Chondrocyte (in vitro differentiated cells): ENCODE measurements at regions not wholly inside any gene's neighbourhood (a gene's known extent, or its start where the extent isn't known, plus 50 kb on each side); places are given as distances from the start of the nearest gene placed in this dataset.

Experiments used
- DNase-seq: peaks from one replicate; pipeline ENCODE4 v3.0.0; 2021; ENCODE audit warnings: mixed read lengths, low spot score
- H3K27ac Mint-ChIP-seq: one replicate; pipeline ENCODE4 v1.8.0; 2021; ENCODE audit warnings: mild to moderate bottlenecking, moderate library complexity, mixed read lengths; ENCODE audit not compliant: unreplicated experiment
- H3K27me3 Mint-ChIP-seq: 2 replicates; pipeline ENCODE4 v1.8.0; 2021; ENCODE audit warnings: low read depth, mixed read lengths
- H3K36me3 Mint-ChIP-seq: 2 replicates; pipeline ENCODE4 v1.8.0; 2021; ENCODE audit warnings: low read depth, mixed read lengths
- H3K4me1 Mint-ChIP-seq: 2 replicates; pipeline ENCODE4 v1.8.0; 2021; ENCODE audit warnings: low read depth, mild to moderate bottlenecking, mixed read lengths
- H3K4me3 Mint-ChIP-seq: one replicate; pipeline ENCODE4 v1.8.0; 2021; ENCODE audit warnings: mild to moderate bottlenecking, moderate library complexity, mixed read lengths; ENCODE audit not compliant: unreplicated experiment
- H3K9me3 Mint-ChIP-seq: 2 replicates; pipeline ENCODE4 v1.8.0; 2021; ENCODE audit warnings: low read depth, mixed read lengths
- TF ChIP-seq, protein P1 (sequence below): fragments of 200-600 bp; sonication (generic); IDR thresholded peaks from 2 replicates; pipeline ENCODE4 v1.5.0; 2021; ENCODE audit warnings: antibody characterized with exemption, mild to moderate bottlenecking, moderate library complexity

DNA sequence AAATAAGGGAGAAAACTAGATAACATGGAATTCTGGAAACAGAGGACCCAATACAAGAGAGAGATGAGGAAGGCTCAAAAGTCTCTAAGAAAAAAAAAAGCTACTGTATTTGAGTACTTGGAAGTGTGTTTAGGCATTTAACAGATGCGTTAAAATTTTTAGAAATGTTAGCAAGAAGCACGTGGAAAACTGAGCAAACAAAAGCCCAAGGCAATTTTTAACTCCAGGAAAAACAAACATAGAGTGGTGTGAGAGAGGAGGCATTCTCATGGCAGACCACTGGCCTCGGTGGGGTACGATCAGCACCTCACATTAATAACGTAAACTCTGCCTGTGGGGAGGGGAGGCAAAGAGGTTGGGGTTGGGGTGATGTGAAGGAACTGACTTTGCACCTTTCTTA, 321.4 kb downstream of the GADD45G start:
- Mint-ChIP-seq H3K4me1 (peaks cover 43% of the 10 kb centered on the region), H3K27me3 (no peaks in the 10 kb centered on the region), H3K9me3 (no peaks in the 10 kb centered on the region), H3K4me3 (no peak overlapping the region), H3K36me3 (no peaks in the 10 kb centered on the region), H3K27ac (no peak overlapping the region)
- TF ChIP-seq, protein P1, sequence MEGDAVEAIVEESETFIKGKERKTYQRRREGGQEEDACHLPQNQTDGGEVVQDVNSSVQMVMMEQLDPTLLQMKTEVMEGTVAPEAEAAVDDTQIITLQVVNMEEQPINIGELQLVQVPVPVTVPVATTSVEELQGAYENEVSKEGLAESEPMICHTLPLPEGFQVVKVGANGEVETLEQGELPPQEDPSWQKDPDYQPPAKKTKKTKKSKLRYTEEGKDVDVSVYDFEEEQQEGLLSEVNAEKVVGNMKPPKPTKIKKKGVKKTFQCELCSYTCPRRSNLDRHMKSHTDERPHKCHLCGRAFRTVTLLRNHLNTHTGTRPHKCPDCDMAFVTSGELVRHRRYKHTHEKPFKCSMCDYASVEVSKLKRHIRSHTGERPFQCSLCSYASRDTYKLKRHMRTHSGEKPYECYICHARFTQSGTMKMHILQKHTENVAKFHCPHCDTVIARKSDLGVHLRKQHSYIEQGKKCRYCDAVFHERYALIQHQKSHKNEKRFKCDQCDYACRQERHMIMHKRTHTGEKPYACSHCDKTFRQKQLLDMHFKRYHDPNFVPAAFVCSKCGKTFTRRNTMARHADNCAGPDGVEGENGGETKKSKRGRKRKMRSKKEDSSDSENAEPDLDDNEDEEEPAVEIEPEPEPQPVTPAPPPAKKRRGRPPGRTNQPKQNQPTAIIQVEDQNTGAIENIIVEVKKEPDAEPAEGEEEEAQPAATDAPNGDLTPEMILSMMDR: no peak
- DNase-seq: no peak

DNA sequence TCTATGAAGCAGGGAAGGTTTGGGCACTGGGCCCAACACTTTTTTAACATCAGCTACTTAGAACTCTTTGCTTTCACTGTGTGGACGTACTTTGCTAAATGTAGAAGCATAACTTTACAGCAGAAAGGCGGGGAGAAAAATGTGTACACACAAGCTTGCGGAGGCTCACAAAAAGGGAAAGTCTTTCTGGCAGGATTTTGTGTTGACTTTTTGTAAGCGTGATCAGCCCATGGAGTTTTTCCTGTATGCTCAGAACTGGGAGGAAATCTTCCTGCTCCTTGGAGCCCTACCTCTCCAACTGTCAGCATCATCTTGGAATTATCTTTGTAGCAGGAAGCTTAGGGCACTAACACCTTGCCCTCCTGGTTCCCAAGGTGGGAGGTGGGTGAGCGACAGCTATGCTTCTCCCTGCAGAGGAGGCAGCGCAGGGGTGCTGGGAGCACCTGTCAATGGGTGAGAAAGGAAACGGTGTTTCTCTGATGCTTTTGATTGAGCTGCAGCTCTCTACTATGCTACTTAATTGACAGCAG, 321.9 kb downstream of the GADD45G start:
- peaks cover 40% of the 10 kb centered on the region for H3K4me1 Mint-ChIP-seq
- no peak for DNase-seq
- no peaks in the 10 kb centered on the region for H3K36me3 Mint-ChIP-seq
- H3K27me3 Mint-ChIP-seq: no peaks in the 10 kb centered on the region
- TF ChIP-seq, protein P1: no peak
- no peak overlapping the region for H3K4me3 Mint-ChIP-seq
- no peaks in the 10 kb centered on the region for H3K9me3 Mint-ChIP-seq
- H3K27ac Mint-ChIP-seq: no peak overlapping the region

DNA sequence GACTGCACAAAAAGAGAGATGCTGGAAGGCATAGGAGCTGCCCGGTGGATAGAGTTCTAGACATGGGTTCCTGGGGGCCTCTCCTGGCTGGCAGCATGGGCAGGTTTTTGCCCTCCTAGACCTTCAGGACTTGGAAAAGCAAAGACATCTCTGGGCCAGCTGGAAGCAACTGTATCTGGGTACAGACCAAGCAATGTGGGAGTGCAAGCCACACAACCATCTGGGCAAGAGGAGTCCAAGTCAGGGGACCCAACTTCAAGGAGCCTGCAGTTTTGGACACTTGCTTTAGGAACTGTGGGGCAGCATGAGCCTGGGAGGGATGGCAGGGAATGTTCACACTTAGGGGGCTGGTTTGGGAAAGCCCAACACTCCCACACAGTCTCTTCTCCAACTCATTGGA, 323.3 kb downstream of the GADD45G start:
- TF ChIP-seq, protein P1: no peak
- Mint-ChIP-seq H3K9me3 (no peaks in the 10 kb centered on the region), H3K4me1 (peaks cover 38% of the 10 kb centered on the region), H3K27me3 (no peaks in the 10 kb centered on the region), H3K4me3 (no peak overlapping the region), H3K27ac (no peak overlapping the region), H3K36me3 (no peaks in the 10 kb centered on the region)
- no peak for DNase-seq

DNA sequence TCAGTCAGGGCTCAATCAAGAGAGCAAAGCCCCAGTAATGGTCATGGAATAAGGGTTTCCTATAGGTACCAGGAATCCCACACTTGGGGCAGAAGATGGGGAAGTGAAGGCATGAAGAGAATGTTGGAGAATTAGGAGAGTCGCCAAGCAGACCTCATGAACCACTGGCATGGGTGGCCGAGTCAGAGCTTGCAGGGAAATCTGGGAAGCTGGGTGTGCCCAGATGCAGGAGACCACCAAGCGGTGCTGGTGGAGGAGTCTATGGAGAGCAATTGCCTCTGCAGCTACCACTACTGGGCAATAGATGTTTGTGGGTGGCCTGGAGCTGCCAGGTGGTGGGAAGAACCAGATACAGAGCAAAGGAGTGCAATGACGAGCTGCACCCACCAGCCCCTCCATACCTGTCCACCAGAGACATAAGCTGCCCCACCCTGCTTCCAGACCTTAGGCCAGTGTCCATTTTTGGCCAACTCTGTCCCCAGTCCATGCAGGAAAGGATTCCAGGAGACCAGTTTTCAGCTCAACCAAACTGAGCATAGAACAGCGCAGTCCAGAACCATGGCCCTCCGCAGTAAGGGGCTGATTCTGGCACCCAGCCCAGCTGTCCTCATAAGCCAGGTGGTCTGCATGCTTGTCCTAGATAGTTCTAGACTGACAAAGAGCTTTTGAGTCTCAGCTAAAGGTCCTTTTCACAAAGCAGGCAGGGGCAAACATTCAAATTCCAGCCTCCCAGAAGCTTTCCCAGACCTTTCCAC, 323.9 kb downstream of the GADD45G start:
- H3K4me3 Mint-ChIP-seq: no peak overlapping the region
- no peaks in the 10 kb centered on the region for H3K36me3 Mint-ChIP-seq
- H3K27ac Mint-ChIP-seq: no peak overlapping the region

DNA sequence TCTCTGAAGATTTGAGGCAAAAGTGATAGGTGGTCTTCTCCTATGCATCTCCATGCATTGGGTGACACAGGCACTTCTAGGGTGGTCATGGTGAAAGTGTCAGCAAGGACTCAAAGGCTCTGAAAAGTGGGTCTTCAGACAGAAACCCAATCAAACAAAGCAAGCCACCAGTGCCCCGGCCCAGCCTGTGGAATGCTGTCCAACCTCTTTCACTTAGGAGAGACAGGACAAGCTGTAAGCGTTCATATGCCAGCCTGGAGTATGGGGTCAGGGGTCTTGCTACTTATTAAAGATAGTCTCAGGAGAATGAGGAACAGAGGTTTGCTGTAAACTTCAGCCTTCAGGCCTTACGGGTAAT, 324.5 kb downstream of the GADD45G start:
- Mint-ChIP-seq H3K36me3 (no peaks in the 10 kb centered on the region), H3K27ac (no peak overlapping the region), H3K4me3 (no peak overlapping the region), H3K9me3 (no peaks in the 10 kb centered on the region), H3K27me3 (peaks cover 5% of the 10 kb centered on the region), H3K4me1 (peaks cover 32% of the 10 kb centered on the region)
- TF ChIP-seq, protein P1: no peak
- no peak for DNase-seq

More for the DNA sequence above, 323.9 kb downstream of the GADD45G start:
- peaks cover 4% of the 10 kb centered on the region for H3K27me3 Mint-ChIP-seq
- peaks cover 38% of the 10 kb centered on the region for H3K4me1 Mint-ChIP-seq
- TF ChIP-seq, protein P1: no peak
- no peaks in the 10 kb centered on the region for H3K9me3 Mint-ChIP-seq
- DNase-seq: no peak
